GM12878 (cell line): ENCODE measurements at regions not wholly inside any gene's neighbourhood (a gene's known extent, or its start where the extent isn't known, plus 50 kb on each side); places are given as distances from the start of the nearest gene placed in this dataset.

Experiments
- ATAC-seq: fragments of 200-7000 bp; cut with Tn5 transposase; 3 replicates; pipeline ENCODE4 v1.9.1; 2020; ENCODE audit warnings: mild to moderate bottlenecking, moderate library complexity
- BruUV-seq: library from RNA; stranded (reverse); fragments of 400-500 nt; replicated peaks from 2 replicates; lab custom pipeline; 2021; lab: Mats Ljungman, UMichigan
- CTCF ChIA-PET: fragments of 300-600 bp; sonication (Branson Sonifier 250); formaldehyde crosslinking; extraction: SDS; loops from one replicate; lab custom pipeline; 2021; ENCODE audit warnings: inconsistent platforms; lab: Yijun Ruan, JAX
- POLR2A ChIA-PET: fragments of 350-600 bp; formaldehyde crosslinking; extraction: SDS; loops from one replicate; lab custom pipeline; 2021; ENCODE audit warnings: inconsistent platforms; lab: Charles Lee
- RAD21 ChIA-PET: fragments of 300-600 bp; sonication (Branson Sonifier 250); formaldehyde crosslinking; loops from one replicate; lab custom pipeline; 2023; ENCODE audit warnings: antibody characterized with exemption; ENCODE audit not compliant: unreplicated experiment; lab: Charles Lee
- SMC1A ChIA-PET: fragments of 300-600 bp; sonication (Branson Sonifier 250); formaldehyde crosslinking; loops from one replicate; lab custom pipeline; 2023; ENCODE audit not compliant: unreplicated experiment, uncharacterized antibody; lab: Charles Lee
- DNase-seq: peaks from one replicate; pipeline ENCODE4 v3.0.0-alpha.2; 2011; ENCODE audit warnings: low read depth, low spot score
- FAIRE-seq: peaks from 3 replicates; lab custom pipeline; 2011; peaks lifted over from hg19 to GRCh38; lab: Jason Lieb, UNC
- H2AFZ ChIP-seq: 2 replicates; pipeline ENCODE4 v1.6.0; 2011; ENCODE audit warnings: low read depth, low read length, control low read depth; ENCODE audit not compliant: control insufficient read depth
- H3K27ac ChIP-seq: 2 replicates; pipeline ENCODE4 v1.5.1; 2011; ENCODE audit warnings: control low read depth; ENCODE audit not compliant: control insufficient read depth, insufficient read depth
- H3K27me3 ChIP-seq, 2 experiments: replicated peaks in 1 of 2; 2 replicates each; pipeline versions ENCODE4 v1.6.0 to v1.6.1; 2011; ENCODE audit warnings: low read length in 1 of 2; ENCODE audit not compliant: control insufficient read depth in 2 of 2, insufficient read depth in 2 of 2
- H3K36me3 ChIP-seq, 2 experiments: 2 replicates each; pipeline ENCODE4 v1.5.1; 2011; ENCODE audit warnings: low read length in 1 of 2; ENCODE audit not compliant: control insufficient read depth in 2 of 2, insufficient read depth in 2 of 2
- H3K4me1 ChIP-seq: 2 replicates; pipeline ENCODE4 v1.6.1; 2011; ENCODE audit warnings: mild to moderate bottlenecking, low read length, moderate library complexity, mixed read lengths; ENCODE audit not compliant: control insufficient read depth, insufficient read depth
- H3K4me2 ChIP-seq: 2 replicates; pipeline ENCODE4 v1.6.0; 2011; ENCODE audit warnings: control low read depth; ENCODE audit not compliant: control insufficient read depth, insufficient read depth
- H3K4me3 ChIP-seq: fragments of 200-600 bp; sonication (generic); 2 replicates; pipeline ENCODE4 v1.5.1; 2016
- H3K79me2 ChIP-seq: 2 replicates; pipeline ENCODE4 v1.6.0; 2011; ENCODE audit warnings: low read length; ENCODE audit not compliant: control insufficient read depth, insufficient read depth
- H3K9ac ChIP-seq: 2 replicates; pipeline ENCODE4 v1.8.0; 2011; ENCODE audit warnings: low read length, control low read depth, mixed read lengths; ENCODE audit not compliant: control insufficient read depth, insufficient read depth
- H3K9me3 ChIP-seq: replicated peaks from 3 replicates; pipeline ENCODE4 v1.5.1; 2011; ENCODE audit warnings: mild to moderate bottlenecking, low read length; ENCODE audit not compliant: control insufficient read depth, insufficient read depth
- H4K20me1 ChIP-seq: 2 replicates; pipeline ENCODE4 v1.6.0; 2011; ENCODE audit not compliant: control insufficient read depth, insufficient read depth
- BACH1 ChIP-seq: fragments of 450-650 bp; IDR thresholded peaks from 2 replicates; pipeline ENCODE4 v1.6.1; 2017; ENCODE audit warnings: mild to moderate bottlenecking, borderline replicate concordance
- DPF2 ChIP-seq: fragments of 450-650 bp; IDR thresholded peaks from 2 replicates; pipeline ENCODE4 v1.6.1; 2017; ENCODE audit warnings: mild to moderate bottlenecking
- MYB ChIP-seq: fragments of 150-350 bp; IDR thresholded peaks from 2 replicates; pipeline ENCODE4 v1.6.1; 2014; ENCODE audit warnings: mild to moderate bottlenecking, low read depth, low read length, borderline replicate concordance
- MYC ChIP-seq: IDR thresholded peaks from 2 replicates; pipeline ENCODE4 v1.6.1; 2011; ENCODE audit warnings: mild to moderate bottlenecking, low read length, moderate library complexity, inconsistent platforms; ENCODE audit not compliant: insufficient read depth, insufficient replicate concordance, insufficient read length, severe bottlenecking
- RAD21 ChIP-seq: IDR thresholded peaks from 2 replicates; pipeline ENCODE4 v1.6.1; 2011; ENCODE audit warnings: mild to moderate bottlenecking, low read depth, low read length, moderate library complexity; ENCODE audit not compliant: insufficient read depth
- RB1 ChIP-seq: fragments of 450-650 bp; formaldehyde crosslinking; IDR thresholded peaks from 2 replicates; pipeline ENCODE4 v1.6.1; 2017; ENCODE audit warnings: mild to moderate bottlenecking, borderline replicate concordance
- SUZ12 ChIP-seq: fragments of 200-600 bp; sonication (generic); IDR thresholded peaks from one replicate; pipeline ENCODE4 v1.6.1; 2018; ENCODE audit warnings: antibody characterized with exemption, mild to moderate bottlenecking; ENCODE audit not compliant: unreplicated experiment
- ZNF384 ChIP-seq: IDR thresholded peaks from 2 replicates; pipeline ENCODE4 v1.6.1; 2012; ENCODE audit warnings: low read depth, mild to moderate bottlenecking, low read length, improper control_type of control experiment, borderline replicate concordance
- WGBS: methylation state at CpG from one replicate; pipeline ENCODE4 v1.1.6; 2016; ENCODE audit warnings: low lambda C conversion rate; ENCODE audit not compliant: insufficient replicate concordance, insufficient coverage; ENCODE audit errors: missing lambda C conversion rate; 5-methylcytosine and 5-hydroxymethylcytosine counted together
- in situ Hi-C: fragments of 300-500 bp; cut with MboI; formaldehyde crosslinking; loops from 9 replicates; pipeline ENCODE4 v1.14.3; 2018; ENCODE audit warnings: mixed read lengths
- intact Hi-C: fragments of 100-400 bp; cut with micrococcal nuclease; formaldehyde crosslinking; loops from one replicate; pipeline ENCODE4 v1.14.2; 2022; ENCODE audit not compliant: unreplicated experiment
- TF ChIP-seq, protein P1 (sequence below): IDR thresholded peaks from 2 replicates; pipeline ENCODE4 v1.6.1; 2012; ENCODE audit warnings: low read length, inconsistent platforms
- TF ChIP-seq, protein P2 (sequence below): fragments of 150-350 bp; IDR thresholded peaks from 2 replicates; pipeline ENCODE4 v1.6.1; 2014; ENCODE audit warnings: mild to moderate bottlenecking, low read depth, low read length

DNA sequence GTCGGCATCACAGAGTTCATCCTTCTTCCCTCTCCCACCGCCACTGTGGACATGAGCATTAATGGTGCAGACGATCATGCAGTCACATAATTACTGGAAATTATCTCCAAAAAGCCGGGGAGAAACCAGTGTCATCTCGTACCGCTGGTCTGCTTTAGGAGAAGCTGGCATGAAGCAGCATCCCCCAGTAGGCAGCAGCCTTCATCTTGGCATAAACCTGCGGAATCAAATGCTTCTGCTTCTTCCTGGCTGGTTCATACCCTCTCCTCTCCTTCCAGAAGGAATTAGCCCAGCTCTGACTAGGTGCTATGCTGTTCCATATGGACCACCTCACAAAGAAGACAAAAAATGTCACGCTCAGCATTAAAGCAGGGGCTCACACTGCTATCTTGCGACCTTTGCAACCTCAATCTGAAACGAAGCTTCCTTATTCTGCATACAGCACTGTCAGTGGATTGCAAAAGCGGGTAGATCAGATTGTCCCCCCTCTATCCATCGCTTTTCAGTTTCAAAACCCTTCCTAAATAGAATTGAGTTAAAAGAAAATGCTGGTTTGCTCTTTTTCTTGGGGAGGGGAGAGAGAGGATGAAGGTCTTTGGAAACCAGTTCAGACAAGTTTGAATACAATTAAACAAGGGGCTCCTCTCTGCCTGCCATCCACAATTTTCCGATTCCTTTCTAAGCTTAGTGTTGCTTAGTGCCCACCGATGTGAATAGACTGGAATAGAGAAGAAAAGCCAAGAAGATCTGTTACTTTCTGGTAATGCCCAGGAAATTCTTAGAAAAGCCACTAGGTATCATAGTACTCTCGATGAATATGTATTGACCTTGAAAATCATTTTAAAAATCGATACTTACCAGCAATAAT lies 212.1 kb upstream of the ZNF521 start (continued):
- TF ChIP-seq, protein P1, sequence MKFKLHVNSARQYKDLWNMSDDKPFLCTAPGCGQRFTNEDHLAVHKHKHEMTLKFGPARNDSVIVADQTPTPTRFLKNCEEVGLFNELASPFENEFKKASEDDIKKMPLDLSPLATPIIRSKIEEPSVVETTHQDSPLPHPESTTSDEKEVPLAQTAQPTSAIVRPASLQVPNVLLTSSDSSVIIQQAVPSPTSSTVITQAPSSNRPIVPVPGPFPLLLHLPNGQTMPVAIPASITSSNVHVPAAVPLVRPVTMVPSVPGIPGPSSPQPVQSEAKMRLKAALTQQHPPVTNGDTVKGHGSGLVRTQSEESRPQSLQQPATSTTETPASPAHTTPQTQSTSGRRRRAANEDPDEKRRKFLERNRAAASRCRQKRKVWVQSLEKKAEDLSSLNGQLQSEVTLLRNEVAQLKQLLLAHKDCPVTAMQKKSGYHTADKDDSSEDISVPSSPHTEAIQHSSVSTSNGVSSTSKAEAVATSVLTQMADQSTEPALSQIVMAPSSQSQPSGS: no peak
- no peak for TF ChIP-seq RAD21

DNA sequence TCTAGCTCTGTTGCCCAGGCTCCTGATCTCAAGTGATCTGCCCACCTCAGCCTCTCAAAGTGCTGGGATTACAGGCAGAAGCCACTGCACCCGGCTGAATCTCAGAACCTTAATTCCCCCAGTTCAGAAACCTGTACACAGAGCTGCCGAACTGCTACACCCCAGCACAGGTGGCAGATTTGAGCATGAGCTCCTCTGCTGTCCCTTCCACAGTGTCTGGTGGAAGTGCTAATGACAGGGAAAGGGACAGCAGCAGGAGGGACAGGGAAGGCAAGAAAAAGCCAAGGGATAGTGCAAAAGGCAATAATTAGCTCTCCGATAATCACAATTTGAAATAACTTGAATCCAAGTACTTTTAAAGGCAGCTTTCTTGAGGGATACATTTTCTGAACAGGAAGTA lies 211.4 kb upstream of the ZNF521 start:
- H3K27ac ChIP-seq: no peak overlapping the region
- DNase-seq: no peak
- in situ Hi-C loops (no loop called here), intact Hi-C loops (loop anchor here (5.0 kb wide), 2 partner anchors 269 to 334 kb away; no protein-coding TSS in a partner anchor)
- ATAC-seq: no peak
- H3K79me2 ChIP-seq: no peaks in the 10 kb centered on the region
- no peaks in the 10 kb centered on the region for H3K36me3 ChIP-seq
- H3K4me3 ChIP-seq: no peak overlapping the region
- SMC1A ChIA-PET: no interaction called here
- CTCF ChIA-PET: interaction anchor here (1.1 kb wide), 1 partner anchor 132 kb away, joined by 3 read pairs; no protein-coding TSS in a partner anchor
- TF ChIP-seq SUZ12 (no peak), DPF2 (no peak), MYC (no peak), RB1 (no peak), ZNF384 (no peak), BACH1 (no peak), MYB (no peak)
- TF ChIP-seq, protein P2, sequence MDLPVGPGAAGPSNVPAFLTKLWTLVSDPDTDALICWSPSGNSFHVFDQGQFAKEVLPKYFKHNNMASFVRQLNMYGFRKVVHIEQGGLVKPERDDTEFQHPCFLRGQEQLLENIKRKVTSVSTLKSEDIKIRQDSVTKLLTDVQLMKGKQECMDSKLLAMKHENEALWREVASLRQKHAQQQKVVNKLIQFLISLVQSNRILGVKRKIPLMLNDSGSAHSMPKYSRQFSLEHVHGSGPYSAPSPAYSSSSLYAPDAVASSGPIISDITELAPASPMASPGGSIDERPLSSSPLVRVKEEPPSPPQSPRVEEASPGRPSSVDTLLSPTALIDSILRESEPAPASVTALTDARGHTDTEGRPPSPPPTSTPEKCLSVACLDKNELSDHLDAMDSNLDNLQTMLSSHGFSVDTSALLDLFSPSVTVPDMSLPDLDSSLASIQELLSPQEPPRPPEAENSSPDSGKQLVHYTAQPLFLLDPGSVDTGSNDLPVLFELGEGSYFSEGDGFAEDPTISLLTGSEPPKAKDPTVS: no peak
- POLR2A ChIA-PET: no interaction called here
- H2AFZ ChIP-seq: no peak overlapping the region
- 64% methylated on average over 3 of the region's 3 CpGs for WGBS
- BruUV-seq: no TSS peak
- H3K4me1 ChIP-seq: no peaks in the 10 kb centered on the region
- H3K4me2 ChIP-seq: no peak overlapping the region
- H3K9me3 ChIP-seq: no peaks in the 10 kb centered on the region
- no peak for FAIRE-seq
- H3K27me3 ChIP-seq: no peaks in the 10 kb centered on the region; a peak in 1 of 4 replicates
- no peak overlapping the region for H3K9ac ChIP-seq
- RAD21 ChIA-PET: interaction anchor here (0.6 kb wide), 1 partner anchor 171 kb away, joined by 5 read pairs; no protein-coding TSS in a partner anchor
- H4K20me1 ChIP-seq: no peaks in the 10 kb centered on the region
